Spinal cord (tissue), 9 donors: ENCODE measurements at regions not wholly inside any gene's neighbourhood (a gene's known extent, or its start where the extent isn't known, plus 50 kb on each side); places are given as distances from the start of the nearest gene placed in this dataset.
A peak's percentile ranks its signal among the peaks of the same experiment; 100 is the strongest.

Experiments
- DNase-seq, 6 donors: peaks; one replicate each; pipeline versions ENCODE4 v3.0.0 to v3.0.0-alpha.2; 2013 to 2015; ENCODE audit warnings: low spot score in 6 of 6, low read depth in 4 of 6
- H3K27ac ChIP-seq: one replicate; pipeline ENCODE4 v1.5.1; 2013; ENCODE audit warnings: low read depth, low read length, control low read depth
- H3K27me3 ChIP-seq: one replicate; pipeline ENCODE4 v1.6.1; 2013; ENCODE audit warnings: low read length; ENCODE audit not compliant: control insufficient read depth, insufficient read depth
- H3K36me3 ChIP-seq: one replicate; pipeline ENCODE4 v1.6.1; 2013; ENCODE audit warnings: low read length; ENCODE audit not compliant: control insufficient read depth, insufficient read depth
- H3K4me1 ChIP-seq: one replicate; pipeline ENCODE4 v1.6.1; 2013; ENCODE audit warnings: low read length; ENCODE audit not compliant: control insufficient read depth, insufficient read depth
- H3K4me3 ChIP-seq: one replicate; pipeline ENCODE4 v1.5.1; 2013; ENCODE audit warnings: low read depth, low read length, control low read depth
- H3K9me3 ChIP-seq: one replicate; pipeline ENCODE4 v1.6.1; 2013; ENCODE audit warnings: low read length; ENCODE audit not compliant: control insufficient read depth, insufficient read depth
- WGBS: methylation state at CpG from one replicate; pipeline ENCODE4 v1.1.5; 2013; ENCODE audit warnings: missing lambda C conversion rate; ENCODE audit not compliant: insufficient coverage; 5-methylcytosine and 5-hydroxymethylcytosine counted together
- donor health status: healthy.

- H3K4me1 ChIP-seq: no peaks in the 10 kb centered on the region
- H3K4me3 ChIP-seq: no peak overlapping the region
- no peaks in the 10 kb centered on the region for H3K9me3 ChIP-seq
- no peaks in the 10 kb centered on the region for H3K27me3 ChIP-seq
- no peak for DNase-seq
- 92% methylated on average over 4 of the region's 5 CpGs for WGBS
- no peaks in the 10 kb centered on the region for H3K36me3 ChIP-seq
- H3K27ac ChIP-seq: no peak overlapping the region
Observed at GRCh38 chr15:35752134-35752466, 206.1 kb upstream of the DPH6 start.

GRCh38 chr15:35753486-35753885, 207.5 kb upstream of the DPH6 start:
- Histone ChIP-seq H3K9me3 (no peaks in the 10 kb centered on the region), H3K4me3 (no peak overlapping the region), H3K36me3 (no peaks in the 10 kb centered on the region), H3K27me3 (no peaks in the 10 kb centered on the region), H3K4me1 (no peaks in the 10 kb centered on the region), H3K27ac (no peak overlapping the region)
- DNase-seq: peak in 1 of 6 donors; percentile 25
- WGBS: 75% methylated on average over 2 of the region's 3 CpGs

- H3K4me3 ChIP-seq: no peak overlapping the region
- H3K36me3 ChIP-seq: no peaks in the 10 kb centered on the region
- DNase-seq: no peak
- H3K27ac ChIP-seq: no peak overlapping the region
- no peaks in the 10 kb centered on the region for H3K9me3 ChIP-seq
- no peaks in the 10 kb centered on the region for H3K4me1 ChIP-seq
- H3K27me3 ChIP-seq: no peaks in the 10 kb centered on the region
- no CpG with 5 or more reads among the region's 2 CpGs for WGBS
Observed at GRCh38 chr15:35755237-35755802, 209.4 kb upstream of the DPH6 start.

- 82% methylated on average over 2 of the region's 3 CpGs for WGBS
- no peak for DNase-seq
- H3K36me3 ChIP-seq: no peaks in the 10 kb centered on the region
- H3K4me3 ChIP-seq: no peak overlapping the region
- H3K9me3 ChIP-seq: no peaks in the 10 kb centered on the region
- H3K27ac ChIP-seq: no peak overlapping the region
- H3K27me3 ChIP-seq: no peaks in the 10 kb centered on the region
- H3K4me1 ChIP-seq: no peaks in the 10 kb centered on the region
Observed at GRCh38 chr15:35756623-35757022, 210.7 kb upstream of the DPH6 start.

- Histone ChIP-seq H3K36me3 (no peaks in the 10 kb centered on the region), H3K4me1 (no peaks in the 10 kb centered on the region), H3K4me3 (no peak overlapping the region), H3K9me3 (no peaks in the 10 kb centered on the region), H3K27ac (no peak overlapping the region), H3K27me3 (no peaks in the 10 kb centered on the region)
- no peak for DNase-seq
- no CpG with 5 or more reads among the region's 2 CpGs for WGBS
Observed at GRCh38 chr15:35757361-35757760, 211.4 kb upstream of the DPH6 start.

- Histone ChIP-seq H3K36me3 (no peaks in the 10 kb centered on the region), H3K9me3 (no peaks in the 10 kb centered on the region), H3K4me1 (no peaks in the 10 kb centered on the region), H3K27me3 (no peaks in the 10 kb centered on the region), H3K4me3 (no peak overlapping the region), H3K27ac (no peak overlapping the region)
- no peak for DNase-seq
- 64% methylated on average over 1 of the region's 3 CpGs for WGBS
Observed at GRCh38 chr15:35757765-35758164, 211.8 kb upstream of the DPH6 start.

- Histone ChIP-seq H3K36me3 (no peaks in the 10 kb centered on the region), H3K9me3 (no peaks in the 10 kb centered on the region), H3K27me3 (no peaks in the 10 kb centered on the region), H3K4me3 (no peak overlapping the region), H3K4me1 (no peaks in the 10 kb centered on the region), H3K27ac (no peak overlapping the region)
- DNase-seq: no peak
- WGBS: 100% methylated on average over 3 of the region's 5 CpGs
Observed at GRCh38 chr15:35764661-35765519, 218.9 kb upstream of the DPH6 start.

GRCh38 chr15:35768949-35769348, 223.0 kb upstream of the DPH6 start:
- no peaks in the 10 kb centered on the region for H3K9me3 ChIP-seq
- DNase-seq: no peak
- no peaks in the 10 kb centered on the region for H3K36me3 ChIP-seq
- no peaks in the 10 kb centered on the region for H3K27me3 ChIP-seq
- H3K4me3 ChIP-seq: no peak overlapping the region
- no peaks in the 10 kb centered on the region for H3K4me1 ChIP-seq
- WGBS: no CpG with 5 or more reads among the region's 1 CpG
- no peak overlapping the region for H3K27ac ChIP-seq

- H3K27me3 ChIP-seq: no peaks in the 10 kb centered on the region
- H3K27ac ChIP-seq: no peak overlapping the region
- H3K4me3 ChIP-seq: no peak overlapping the region
- DNase-seq: no peak
- no peaks in the 10 kb centered on the region for H3K4me1 ChIP-seq
- H3K9me3 ChIP-seq: no peaks in the 10 kb centered on the region
- no CpG with 5 or more reads among the region's 2 CpGs for WGBS
- H3K36me3 ChIP-seq: no peaks in the 10 kb centered on the region
Observed at GRCh38 chr15:35769656-35770055, 223.7 kb upstream of the DPH6 start.
